T47D (cell line): ENCODE measurements at regions not wholly inside any gene's neighbourhood (a gene's known extent, or its start where the extent isn't known, plus 50 kb on each side); places are given as distances from the start of the nearest gene placed in this dataset.
"Not testable (repeated sequence)": the region's sequence is repeated elsewhere in the genome, so short reads cannot be mapped to it uniquely, and the experiment has no call there.

ENCODE experiments used
- DNase-seq, 2 experiments: peaks; one replicate each; pipeline versions ENCODE4 v3.0.0 to v3.0.0-alpha.2; 2011 to 2012; ENCODE audit warnings: low read depth in 1 of 2, low spot score in 1 of 2
- JUND ChIP-seq: IDR thresholded peaks from 2 replicates; pipeline ENCODE4 v1.6.1; 2012; ENCODE audit warnings: low read depth
- in situ Hi-C: cut with HindIII; loops from 2 replicates; pipeline ENCODE4 v1.10.0; 2016; ENCODE audit warnings: low sequenced_read_pairs, low pct_unique_long_range_greater_than_20kb

DNA sequence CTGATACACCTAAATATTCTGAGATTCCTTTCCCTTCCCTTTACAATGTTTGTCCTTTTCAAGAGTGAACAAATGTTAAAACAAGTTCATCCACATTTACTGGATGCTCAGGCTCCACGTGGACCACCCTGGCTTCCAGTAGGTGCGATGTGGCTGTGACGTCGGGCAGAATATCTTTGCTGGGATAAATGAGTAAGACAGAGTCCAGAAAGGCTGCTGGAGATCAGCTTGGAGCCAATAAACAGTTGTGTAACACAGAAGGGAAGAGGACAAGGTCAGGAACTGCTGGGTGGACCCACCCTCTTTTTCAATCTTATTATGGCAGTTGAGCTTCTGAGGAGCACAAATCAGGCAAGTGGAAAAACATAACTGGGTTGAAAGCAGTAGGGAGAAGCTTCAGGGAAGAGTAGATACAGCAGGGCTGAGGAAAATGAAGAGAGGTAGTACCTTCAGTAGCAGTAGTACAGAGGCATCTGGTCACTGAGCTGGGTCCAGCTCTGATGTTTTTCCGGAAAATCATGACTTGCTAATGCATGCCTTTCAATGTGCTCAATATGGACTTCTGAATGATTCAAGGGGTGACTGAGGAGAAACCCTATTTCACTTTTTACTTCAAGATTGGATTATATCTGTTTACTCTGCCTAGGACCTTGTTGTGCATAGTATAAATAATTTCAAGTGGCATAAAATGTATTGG is 171.8 kb upstream of the MAD2L1 start:
- in situ Hi-C loops, result no loop called here
- no peak for TF ChIP-seq JUND
- DNase-seq, result no peak

- in situ Hi-C loops, result no loop called here
- DNase-seq, result no peak
- TF ChIP-seq JUND, result no peak
Measured at GRCh38 chr4:120236873-120237272, 170.2 kb upstream of the MAD2L1 start.

DNA sequence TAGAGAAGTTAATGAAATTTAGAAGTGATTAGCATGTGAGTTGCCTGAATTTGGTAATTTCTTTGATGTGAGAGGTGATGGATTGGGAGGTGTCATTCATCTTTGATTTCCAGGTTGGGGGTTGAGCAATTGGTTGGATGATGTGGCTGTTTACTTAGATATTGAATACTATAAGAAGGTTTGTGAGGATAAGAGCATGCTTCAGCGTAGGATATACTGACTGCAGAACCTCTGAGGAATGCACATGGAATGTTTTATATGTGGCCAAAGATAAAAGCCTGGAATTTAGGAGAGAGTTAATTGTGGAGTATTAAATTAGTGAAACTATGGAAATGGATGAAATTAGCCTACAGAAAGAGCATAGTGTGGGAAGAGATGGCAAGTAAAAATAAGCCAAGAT is 165.4 kb upstream of the MAD2L1 start:
- in situ Hi-C loops, result no loop called here
- DNase-seq, result no peak
- no peak for TF ChIP-seq JUND

DNA sequence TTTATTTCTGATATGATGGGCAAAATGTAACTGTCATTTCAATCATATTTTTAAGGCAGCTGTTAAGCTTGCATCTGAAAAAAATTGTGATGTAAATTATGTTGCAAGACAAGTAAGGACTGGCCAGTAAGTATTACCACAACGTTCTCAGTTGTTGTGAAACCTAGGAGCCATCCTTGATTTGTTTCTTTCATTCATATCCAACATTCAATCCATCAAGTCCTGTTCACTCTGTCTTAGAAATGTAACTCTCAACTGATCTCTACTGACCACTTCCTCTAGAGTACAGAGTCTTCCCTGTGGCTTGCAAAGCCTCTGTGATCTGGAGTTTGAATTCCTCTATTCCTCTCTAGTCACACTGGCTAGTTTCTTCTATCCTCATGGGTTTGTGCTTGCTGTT is 161.4 kb upstream of the MAD2L1 start:
- in situ Hi-C loops, result no loop called here
- no peak for TF ChIP-seq JUND
- no peak for DNase-seq

- in situ Hi-C loops, result no loop called here
- DNase-seq, result no peak
- TF ChIP-seq JUND, result no peak
Measured at GRCh38 chr4:120227554-120227953, 160.9 kb upstream of the MAD2L1 start.

DNA sequence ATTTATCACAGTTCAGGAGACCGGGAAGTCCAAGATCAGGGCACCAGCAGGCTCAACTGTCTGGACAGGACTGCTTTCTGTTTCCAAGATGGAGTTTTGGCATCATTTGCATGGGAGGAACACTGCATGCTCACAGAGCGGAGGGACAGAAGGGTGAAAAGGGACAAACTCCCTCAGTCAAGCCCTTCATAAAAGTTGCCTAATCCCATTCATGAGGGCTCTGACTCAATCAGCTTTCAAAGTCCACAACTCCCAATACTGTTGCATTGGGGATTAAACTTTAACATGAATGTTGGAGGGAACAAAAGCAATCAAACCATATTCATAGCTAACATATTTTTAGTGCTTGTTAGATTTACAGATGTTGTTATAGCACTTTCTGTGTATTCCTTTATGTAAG is 158.9 kb upstream of the MAD2L1 start:
- TF ChIP-seq JUND, result no peak
- in situ Hi-C loops, result no loop called here
- no peak for DNase-seq

- TF ChIP-seq JUND, result no peak
- DNase-seq, result no peak
- in situ Hi-C loops, result no loop called here
Measured at GRCh38 chr4:120218981-120219380, 152.3 kb upstream of the MAD2L1 start.

GRCh38 chr4:120215350-120215749 is 148.7 kb upstream of the MAD2L1 start:
- DNase-seq, result no peak
- in situ Hi-C loops, result no loop called here
- TF ChIP-seq JUND, result no peak

- in situ Hi-C loops, result no loop called here
- DNase-seq, result no peak
- TF ChIP-seq JUND, result no peak
Measured at GRCh38 chr4:120211408-120212015, 144.9 kb upstream of the MAD2L1 start.

DNA sequence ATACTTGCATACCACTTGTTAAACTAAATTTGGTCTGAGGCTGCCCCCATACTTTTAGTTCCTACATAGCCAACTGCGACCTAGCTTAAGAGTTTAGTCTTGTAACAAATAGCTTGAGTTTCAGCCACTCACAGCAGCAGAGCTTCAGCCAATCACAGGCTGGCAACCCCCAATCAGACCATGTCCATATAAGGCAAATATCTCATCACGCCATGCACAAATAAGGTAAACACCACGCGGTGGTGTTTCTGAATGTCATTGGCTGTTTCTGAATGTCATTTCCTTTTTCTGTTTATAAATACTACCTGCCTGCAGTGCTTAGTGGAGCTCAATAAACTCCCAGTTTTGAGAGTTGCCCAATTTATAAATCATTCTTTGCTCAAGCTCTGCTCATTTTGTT is 143.1 kb upstream of the MAD2L1 start:
- TF ChIP-seq JUND, result no peak
- in situ Hi-C loops, result no loop called here
- DNase-seq, result no peak

- in situ Hi-C loops, result no loop called here
- no peak for TF ChIP-seq JUND
- DNase-seq, result no peak
Measured at GRCh38 chr4:120207021-120207420, 140.4 kb upstream of the MAD2L1 start.

GRCh38 chr4:120202222-120202621 is 135.6 kb upstream of the MAD2L1 start:
- no peak for DNase-seq
- in situ Hi-C loops, result no loop called here
- no peak for TF ChIP-seq JUND

DNA sequence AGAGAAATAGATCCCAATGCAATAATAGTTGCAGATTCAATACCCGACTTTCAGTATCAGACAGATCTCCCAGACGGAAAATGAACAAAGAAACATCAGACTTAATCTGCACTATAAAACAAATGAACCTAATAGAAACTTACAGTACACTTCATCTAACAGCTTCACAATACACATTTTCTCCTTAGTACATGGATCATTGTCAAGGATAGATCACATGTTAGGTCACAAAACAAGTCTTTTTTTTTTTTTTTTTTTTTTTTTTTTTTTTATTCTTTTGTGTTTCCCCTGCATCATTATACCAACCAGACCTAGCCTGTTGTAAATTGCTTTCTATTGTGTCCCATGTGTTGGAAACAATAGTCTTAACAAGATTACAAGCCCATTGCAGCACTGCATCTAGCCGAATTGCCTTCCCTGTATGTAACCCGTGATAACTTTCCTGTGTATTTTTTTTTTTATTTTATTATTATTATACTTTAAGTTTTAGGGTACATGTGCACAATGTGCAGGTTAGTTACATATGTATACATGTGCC is 134.0 kb upstream of the MAD2L1 start:
- DNase-seq, in situ Hi-C loops: not testable (repeated sequence)

DNA sequence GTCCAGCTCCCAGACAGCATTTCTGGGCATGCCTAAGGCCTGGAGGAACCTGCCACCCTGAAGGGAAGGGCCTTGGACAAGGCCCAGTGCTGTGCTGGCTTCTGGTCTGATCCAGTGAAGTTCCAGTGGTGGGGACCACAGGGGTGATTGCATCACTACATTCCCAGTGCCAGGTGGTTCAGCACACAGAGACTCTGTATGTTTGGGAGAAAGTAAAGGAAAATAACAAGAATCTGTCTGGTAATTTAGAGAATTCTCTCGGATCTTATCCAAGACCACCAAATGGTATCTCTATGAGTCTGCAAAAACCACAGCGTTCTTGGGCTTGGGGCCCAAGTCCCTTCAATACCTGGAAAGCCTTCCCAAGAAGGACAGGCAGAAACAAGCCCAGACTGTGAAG is 131.8 kb upstream of the MAD2L1 start:
- in situ Hi-C loops, result no loop called here
- TF ChIP-seq JUND, result no peak
- no peak for DNase-seq
